ENCODE measurements at regions not wholly inside any gene's neighbourhood (a gene's known extent, or its start where the extent isn't known, plus 50 kb on each side); places are given as distances from the start of the nearest gene placed in this dataset.

DNA sequence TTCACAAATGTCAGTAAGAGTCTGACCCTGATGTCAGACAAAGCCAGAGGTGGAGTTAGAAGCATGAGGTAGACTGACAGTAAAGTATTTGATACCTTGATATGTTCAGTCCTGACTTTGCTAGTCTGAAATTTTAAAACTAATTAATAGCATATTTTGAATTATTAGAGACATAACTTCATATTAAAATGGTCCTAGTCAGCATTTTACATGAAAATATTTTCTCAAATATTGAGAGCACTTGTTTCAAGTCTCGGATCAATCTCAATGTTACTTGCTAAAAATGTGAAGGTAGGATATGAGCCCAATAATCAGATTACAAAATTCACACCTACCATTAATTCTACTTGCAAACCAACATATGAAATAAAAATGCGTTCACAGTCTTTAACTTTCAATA is 58.1 kb upstream of the TTC14 start:
- no peak for DNase-seq (ENCODE audit: low spot score)

DNA sequence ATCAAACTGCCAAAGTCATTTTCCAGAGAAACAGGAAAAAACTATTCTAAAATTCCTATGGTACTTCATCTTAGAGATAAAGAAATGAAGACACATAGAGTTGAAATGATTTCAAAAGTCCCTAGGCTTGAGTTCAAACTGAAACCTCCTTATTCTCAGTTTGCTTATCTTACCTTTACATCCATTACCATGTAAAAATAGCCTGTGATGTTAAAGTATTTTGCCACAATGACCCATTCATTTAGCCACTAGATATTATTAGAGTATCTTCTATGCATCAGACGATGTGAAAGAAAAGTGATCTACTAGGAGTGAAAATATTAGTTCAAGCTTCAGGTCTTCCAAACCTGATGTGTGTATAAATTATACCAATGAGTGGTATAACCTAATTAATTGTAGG is 55.1 kb upstream of the TTC14 start:
- no peak for DNase-seq (ENCODE audit: low spot score)

DNA sequence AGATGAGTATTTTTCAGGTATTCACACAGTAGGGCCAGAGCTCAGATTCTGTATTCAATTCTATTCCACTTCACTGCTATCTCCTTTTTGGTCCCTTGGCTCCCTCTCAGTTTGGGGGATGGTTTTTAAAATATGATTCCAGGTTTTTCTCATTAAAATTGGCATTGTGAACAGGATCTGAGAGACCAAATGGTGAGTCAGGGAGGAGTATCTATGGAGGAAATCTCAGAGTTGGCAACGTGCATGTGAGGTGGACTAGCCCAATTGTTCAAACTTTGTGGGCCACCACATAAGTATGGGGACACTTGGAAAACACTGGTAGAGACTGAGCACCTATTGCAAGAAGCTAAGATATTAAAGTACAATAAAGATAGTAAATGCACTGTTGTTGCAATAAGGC is 53.9 kb upstream of the TTC14 start:
- DNase-seq (ENCODE audit: low spot score), result no peak
